ENCODE measurements at regions not wholly inside any gene's neighbourhood (a gene's known extent, or its start where the extent isn't known, plus 50 kb on each side); places are given as distances from the start of the nearest gene placed in this dataset.

GRCh38 chr2:147649286-147649685, 195.5 kb upstream of the ACVR2A start:
- DNase-seq, result no peak
- H3K4me1 ChIP-seq (ENCODE audit: control insufficient read depth, insufficient read depth, low read depth, low read length), result no peaks in the 10 kb centered on the region
- no peak overlapping the region for H3K23ac ChIP-seq (ENCODE audit: low read length in 2 of 2)
- WGBS, result 86% methylated on average over 4 of the region's 4 CpGs
- H3K9me3 ChIP-seq (ENCODE audit: control insufficient read depth, low read length), result no peaks in the 10 kb centered on the region
- no peaks in the 10 kb centered on the region for H3K36me3 ChIP-seq (ENCODE audit: control insufficient read depth in 1 of 2, insufficient read depth in 2 of 2, low read depth in 1 of 2, low read length in 2 of 2)
- no peak overlapping the region for H3K18ac ChIP-seq (ENCODE audit: low read depth in 1 of 2, low read length in 2 of 2)
- no peaks in the 10 kb centered on the region for H3K27me3 ChIP-seq (ENCODE audit: control insufficient read depth in 1 of 2, insufficient read depth in 1 of 2, low read length in 2 of 2)
- no peak overlapping the region for H2AK5ac ChIP-seq (ENCODE audit: low read length, severe bottlenecking)
- H2AFZ ChIP-seq (ENCODE audit: low read depth, low read length), result no peak overlapping the region
- H3K14ac ChIP-seq (ENCODE audit: low read length in 2 of 2), result no peak overlapping the region
- H3K79me1 ChIP-seq (replicated peaks; ENCODE audit: low read length, poor library complexity, severe bottlenecking), result no peaks in the 10 kb centered on the region
- no peak overlapping the region for H4K8ac ChIP-seq (ENCODE audit: low read length)
- H2BK120ac ChIP-seq (ENCODE audit: low read depth, low read length), result no peak overlapping the region
- no peak overlapping the region for H4K91ac ChIP-seq (ENCODE audit: low read length)
- H2BK5ac ChIP-seq (ENCODE audit: low read depth, low read length, poor library complexity, severe bottlenecking), result no peak overlapping the region
- H3K4me2 ChIP-seq (ENCODE audit: low read length, poor library complexity, severe bottlenecking), result no peak overlapping the region
- H2BK12ac ChIP-seq (ENCODE audit: low read length in 2 of 2), result no peak overlapping the region
- H3K4me3 ChIP-seq (ENCODE audit: insufficient read depth in 1 of 2, low read depth in 1 of 2, low read length in 2 of 2), result no peak overlapping the region
- no peak overlapping the region for H3K4ac ChIP-seq (ENCODE audit: low read depth in 1 of 2, low read length in 2 of 2)
- H2BK15ac ChIP-seq (ENCODE audit: low read depth, poor library complexity, severe bottlenecking), result no peak overlapping the region
- no peak overlapping the region for H3K9ac ChIP-seq (ENCODE audit: low read length)
- H3K27ac ChIP-seq (ENCODE audit: low read length, poor library complexity, severe bottlenecking), result no peak overlapping the region

- H3K4me2 ChIP-seq (ENCODE audit: low read length, poor library complexity, severe bottlenecking), result no peak overlapping the region
- H3K27ac ChIP-seq (ENCODE audit: low read length, poor library complexity, severe bottlenecking), result no peak overlapping the region
- no peak overlapping the region for H4K8ac ChIP-seq (ENCODE audit: low read length)
- H3K36me3 ChIP-seq (ENCODE audit: control insufficient read depth in 1 of 2, insufficient read depth in 2 of 2, low read depth in 1 of 2, low read length in 2 of 2), result no peaks in the 10 kb centered on the region
- DNase-seq, result no peak
- no peak overlapping the region for H2BK120ac ChIP-seq (ENCODE audit: low read depth, low read length)
- H3K14ac ChIP-seq (ENCODE audit: low read length in 2 of 2), result no peak overlapping the region
- no peak overlapping the region for H3K4me3 ChIP-seq (ENCODE audit: insufficient read depth in 1 of 2, low read depth in 1 of 2, low read length in 2 of 2)
- no peak overlapping the region for H2BK12ac ChIP-seq (ENCODE audit: low read length in 2 of 2)
- H2AK5ac ChIP-seq (ENCODE audit: low read length, severe bottlenecking), result no peak overlapping the region
- H4K91ac ChIP-seq (ENCODE audit: low read length), result no peak overlapping the region
- no peak overlapping the region for H2BK15ac ChIP-seq (ENCODE audit: low read depth, poor library complexity, severe bottlenecking)
- no peaks in the 10 kb centered on the region for H3K79me1 ChIP-seq (replicated peaks; ENCODE audit: low read length, poor library complexity, severe bottlenecking)
- no peaks in the 10 kb centered on the region for H3K27me3 ChIP-seq (ENCODE audit: control insufficient read depth in 1 of 2, insufficient read depth in 1 of 2, low read length in 2 of 2)
- no peak overlapping the region for H3K23ac ChIP-seq (ENCODE audit: low read length in 2 of 2)
- H3K9me3 ChIP-seq (ENCODE audit: control insufficient read depth, low read length), result no peaks in the 10 kb centered on the region
- no peak overlapping the region for H2AFZ ChIP-seq (ENCODE audit: low read depth, low read length)
- no peak overlapping the region for H3K4ac ChIP-seq (ENCODE audit: low read depth in 1 of 2, low read length in 2 of 2)
- no peak overlapping the region for H3K9ac ChIP-seq (ENCODE audit: low read length)
- H3K4me1 ChIP-seq (ENCODE audit: control insufficient read depth, insufficient read depth, low read depth, low read length), result no peaks in the 10 kb centered on the region
- no peak overlapping the region for H2BK5ac ChIP-seq (ENCODE audit: low read depth, low read length, poor library complexity, severe bottlenecking)
- no peak overlapping the region for H3K18ac ChIP-seq (ENCODE audit: low read depth in 1 of 2, low read length in 2 of 2)
- 85% methylated on average over 2 of the region's 3 CpGs for WGBS
Observed at GRCh38 chr2:147648471-147648870, 196.4 kb upstream of the ACVR2A start.

- Histone ChIP-seq H3K27ac (ENCODE audit: low read length, poor library complexity, severe bottlenecking) (no peak overlapping the region), H3K23ac (ENCODE audit: low read length in 2 of 2) (no peak overlapping the region), H4K8ac (ENCODE audit: low read length) (no peak overlapping the region), H3K9me3 (ENCODE audit: control insufficient read depth, low read length) (no peaks in the 10 kb centered on the region), H3K9ac (ENCODE audit: low read length) (no peak overlapping the region), H2AK5ac (ENCODE audit: low read length, severe bottlenecking) (no peak overlapping the region), H3K27me3 (ENCODE audit: control insufficient read depth in 1 of 2, insufficient read depth in 1 of 2, low read length in 2 of 2) (no peaks in the 10 kb centered on the region), H2BK5ac (ENCODE audit: low read depth, low read length, poor library complexity, severe bottlenecking) (no peak overlapping the region), H3K14ac (ENCODE audit: low read length in 2 of 2) (no peak overlapping the region), H2BK15ac (ENCODE audit: low read depth, poor library complexity, severe bottlenecking) (no peak overlapping the region), H3K4me1 (ENCODE audit: control insufficient read depth, insufficient read depth, low read depth, low read length) (no peaks in the 10 kb centered on the region), H2AFZ (ENCODE audit: low read depth, low read length) (peak overlapping the region; percentile 14), H3K4ac (ENCODE audit: low read depth in 1 of 2, low read length in 2 of 2) (no peak overlapping the region), H3K4me3 (ENCODE audit: insufficient read depth in 1 of 2, low read depth in 1 of 2, low read length in 2 of 2) (no peak overlapping the region), H2BK120ac (ENCODE audit: low read depth, low read length) (no peak overlapping the region), H4K91ac (ENCODE audit: low read length) (no peak overlapping the region), H3K18ac (ENCODE audit: low read depth in 1 of 2, low read length in 2 of 2) (no peak overlapping the region), H3K4me2 (ENCODE audit: low read length, poor library complexity, severe bottlenecking) (no peak overlapping the region), H3K36me3 (ENCODE audit: control insufficient read depth in 1 of 2, insufficient read depth in 2 of 2, low read depth in 1 of 2, low read length in 2 of 2) (no peaks in the 10 kb centered on the region), H3K79me1 (replicated peaks; ENCODE audit: low read length, poor library complexity, severe bottlenecking) (no peaks in the 10 kb centered on the region), H2BK12ac (ENCODE audit: low read length in 2 of 2) (no peak overlapping the region)
- no peak for DNase-seq
- WGBS, result 78% methylated on average over 1 of the region's 3 CpGs
Observed at GRCh38 chr2:147647816-147648215, 197.0 kb upstream of the ACVR2A start.

- Histone ChIP-seq H3K4me2 (ENCODE audit: low read length, poor library complexity, severe bottlenecking) (no peak overlapping the region), H2BK15ac (ENCODE audit: low read depth, poor library complexity, severe bottlenecking) (no peak overlapping the region), H3K18ac (ENCODE audit: low read depth in 1 of 2, low read length in 2 of 2) (no peak overlapping the region), H2BK5ac (ENCODE audit: low read depth, low read length, poor library complexity, severe bottlenecking) (no peak overlapping the region), H3K9ac (ENCODE audit: low read length) (no peak overlapping the region), H2AK5ac (ENCODE audit: low read length, severe bottlenecking) (no peak overlapping the region), H3K14ac (ENCODE audit: low read length in 2 of 2) (no peak overlapping the region), H3K4me1 (ENCODE audit: control insufficient read depth, insufficient read depth, low read depth, low read length) (no peaks in the 10 kb centered on the region), H4K91ac (ENCODE audit: low read length) (no peak overlapping the region), H4K8ac (ENCODE audit: low read length) (no peak overlapping the region), H2AFZ (ENCODE audit: low read depth, low read length) (no peak overlapping the region), H3K36me3 (ENCODE audit: control insufficient read depth in 1 of 2, insufficient read depth in 2 of 2, low read depth in 1 of 2, low read length in 2 of 2) (no peaks in the 10 kb centered on the region), H3K4ac (ENCODE audit: low read depth in 1 of 2, low read length in 2 of 2) (no peak overlapping the region), H3K23ac (ENCODE audit: low read length in 2 of 2) (no peak overlapping the region), H2BK120ac (ENCODE audit: low read depth, low read length) (no peak overlapping the region), H2BK12ac (ENCODE audit: low read length in 2 of 2) (no peak overlapping the region), H3K27ac (ENCODE audit: low read length, poor library complexity, severe bottlenecking) (no peak overlapping the region), H3K79me1 (replicated peaks; ENCODE audit: low read length, poor library complexity, severe bottlenecking) (no peaks in the 10 kb centered on the region), H3K27me3 (ENCODE audit: control insufficient read depth in 1 of 2, insufficient read depth in 1 of 2, low read length in 2 of 2) (no peaks in the 10 kb centered on the region), H3K9me3 (ENCODE audit: control insufficient read depth, low read length) (no peaks in the 10 kb centered on the region), H3K4me3 (ENCODE audit: insufficient read depth in 1 of 2, low read depth in 1 of 2, low read length in 2 of 2) (no peak overlapping the region)
- 73% methylated on average over 5 of the region's 7 CpGs for WGBS
- no peak for DNase-seq
Observed at GRCh38 chr2:147646818-147647468, 197.9 kb upstream of the ACVR2A start.
